NCI-H2081 (cell line): ENCODE measurements at regions not wholly inside any gene's neighbourhood (a gene's known extent, or its start where the extent isn't known, plus 50 kb on each side); places are given as distances from the start of the nearest gene placed in this dataset.

Experiments used
- DNase-seq, 2 experiments: peaks; one replicate each; lab custom pipeline; 2025; lab: John Stamatoyannopoulos, UW

DNA sequence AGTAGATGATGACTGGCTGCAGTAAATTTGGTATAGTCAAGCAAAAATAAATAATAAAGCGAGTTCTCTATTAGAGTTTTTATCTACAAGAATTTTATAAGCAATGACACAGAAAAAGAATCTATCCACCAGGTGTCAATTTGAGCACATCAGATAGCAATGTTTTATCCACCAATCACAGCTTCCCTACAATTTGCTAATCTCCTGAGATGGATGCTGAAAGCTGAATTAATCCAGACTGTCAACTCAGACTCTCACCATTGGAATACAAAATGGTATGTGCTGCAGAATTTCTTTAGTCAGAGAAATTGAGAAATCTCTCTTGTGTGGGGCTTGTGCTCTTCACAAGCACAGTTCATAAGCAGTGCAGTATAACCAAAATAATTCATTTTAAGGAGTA lies 888.9 kb upstream of the GHITM start:
- DNase-seq = no peak

DNA sequence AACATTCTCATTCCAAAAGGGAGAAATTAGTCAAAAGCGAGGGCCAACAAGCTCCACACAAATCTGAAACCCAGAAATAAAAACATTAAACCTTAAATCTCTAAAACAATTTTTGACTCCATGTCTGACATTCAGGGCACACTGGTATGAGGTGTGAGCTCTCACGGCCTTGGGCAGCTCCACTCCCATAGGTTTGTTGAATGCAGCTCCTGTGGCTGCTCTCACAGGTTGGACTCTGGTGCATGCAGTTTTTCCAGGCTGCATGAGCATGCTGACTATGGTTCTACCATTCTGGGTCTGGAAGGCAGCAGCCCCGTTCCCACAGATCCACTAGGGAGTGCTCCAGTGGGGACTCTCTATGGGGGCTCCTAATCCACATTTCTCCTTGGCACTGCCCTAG lies 887.1 kb upstream of the GHITM start:
- DNase-seq = no peak

DNA sequence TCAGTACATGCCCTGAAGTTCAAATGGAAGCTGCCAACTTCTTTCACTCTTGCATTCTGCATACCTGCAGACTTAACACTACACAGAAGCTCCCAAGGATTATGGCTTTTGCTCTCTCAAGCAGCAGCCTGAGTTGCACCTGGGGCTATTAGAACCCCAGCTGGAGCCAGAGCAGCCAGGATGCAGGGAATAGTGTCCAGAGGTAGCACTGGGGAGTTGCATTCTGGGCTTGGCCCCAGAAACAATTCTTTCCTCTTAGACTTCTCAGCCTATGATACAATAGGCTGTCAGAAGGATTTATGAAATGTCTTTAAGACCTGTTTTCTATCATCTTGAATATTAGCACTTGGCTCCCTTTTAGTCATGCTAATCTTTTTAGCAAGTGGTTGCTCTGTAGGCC lies 886.7 kb upstream of the GHITM start:
- no peak for DNase-seq

DNA sequence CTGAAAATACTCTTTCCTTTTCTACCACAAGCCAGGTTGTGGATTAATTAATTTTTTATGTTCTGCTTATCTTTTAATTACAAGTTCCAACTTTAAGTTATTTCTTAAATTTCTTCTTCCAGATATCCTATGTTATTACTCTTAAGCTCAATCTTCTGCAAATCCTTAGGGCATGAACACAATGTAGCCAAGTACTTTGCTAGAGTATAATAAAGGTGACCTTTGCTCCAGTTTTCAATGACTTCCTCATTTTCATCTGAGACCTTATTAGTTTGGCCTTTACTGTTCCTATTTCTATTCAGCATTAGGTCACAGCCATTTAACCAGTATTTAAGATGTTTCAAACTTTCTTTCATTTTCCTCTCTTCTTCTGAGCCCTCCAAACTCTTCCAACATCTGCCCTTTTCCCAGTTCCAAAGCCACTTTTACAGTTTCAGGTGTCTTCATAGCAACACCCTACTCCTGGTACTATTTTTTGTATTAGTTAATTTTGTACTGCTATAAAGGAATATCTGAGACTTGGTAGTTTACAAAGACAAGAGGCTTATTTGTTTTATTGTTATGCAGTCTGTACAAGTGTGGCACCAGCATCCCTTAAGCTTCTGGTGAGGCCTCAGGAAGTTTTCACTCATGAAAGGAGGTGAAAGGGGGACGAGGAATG lies 886.2 kb upstream of the GHITM start:
- no peak for DNase-seq

DNA sequence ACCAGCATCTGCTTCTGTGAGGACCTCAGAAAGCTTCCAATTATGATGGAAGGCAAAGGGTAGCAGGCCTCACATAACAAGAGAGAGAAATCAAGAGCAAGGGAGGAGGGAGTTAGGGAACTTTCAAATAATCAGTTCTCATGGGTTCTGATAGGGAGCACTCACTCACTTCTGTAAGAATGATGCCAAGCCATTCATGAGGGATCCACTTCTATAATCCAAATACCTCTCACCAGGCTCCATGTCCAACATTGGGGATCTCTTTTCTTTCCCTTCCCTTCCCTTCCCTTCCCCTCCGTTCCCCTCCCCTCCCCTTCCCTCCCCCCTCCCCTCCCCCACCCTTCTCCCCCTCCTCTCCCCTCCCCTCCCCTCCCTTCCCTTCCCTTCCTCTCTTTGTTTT lies 884.6 kb upstream of the GHITM start:
- no peak for DNase-seq

DNA sequence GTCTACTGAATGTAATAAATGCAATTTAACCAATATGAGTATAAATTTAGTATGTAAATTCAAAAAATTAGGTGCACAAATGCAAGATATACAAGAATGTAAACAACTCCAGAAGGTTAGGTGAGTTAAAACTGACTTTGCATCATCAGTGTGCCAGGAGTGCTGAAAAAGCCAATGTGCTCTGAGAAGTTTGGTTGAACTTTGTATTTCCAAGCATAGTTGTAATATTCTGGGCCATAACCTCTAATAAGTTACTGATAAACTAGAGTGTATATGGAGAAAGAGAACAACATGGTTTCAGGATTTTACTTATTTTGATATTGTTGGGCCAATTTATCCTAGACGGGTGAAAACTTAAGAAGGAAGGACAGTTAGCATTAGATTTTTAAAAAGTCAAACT lies 876.9 kb upstream of the GHITM start:
- DNase-seq = no peak

DNA sequence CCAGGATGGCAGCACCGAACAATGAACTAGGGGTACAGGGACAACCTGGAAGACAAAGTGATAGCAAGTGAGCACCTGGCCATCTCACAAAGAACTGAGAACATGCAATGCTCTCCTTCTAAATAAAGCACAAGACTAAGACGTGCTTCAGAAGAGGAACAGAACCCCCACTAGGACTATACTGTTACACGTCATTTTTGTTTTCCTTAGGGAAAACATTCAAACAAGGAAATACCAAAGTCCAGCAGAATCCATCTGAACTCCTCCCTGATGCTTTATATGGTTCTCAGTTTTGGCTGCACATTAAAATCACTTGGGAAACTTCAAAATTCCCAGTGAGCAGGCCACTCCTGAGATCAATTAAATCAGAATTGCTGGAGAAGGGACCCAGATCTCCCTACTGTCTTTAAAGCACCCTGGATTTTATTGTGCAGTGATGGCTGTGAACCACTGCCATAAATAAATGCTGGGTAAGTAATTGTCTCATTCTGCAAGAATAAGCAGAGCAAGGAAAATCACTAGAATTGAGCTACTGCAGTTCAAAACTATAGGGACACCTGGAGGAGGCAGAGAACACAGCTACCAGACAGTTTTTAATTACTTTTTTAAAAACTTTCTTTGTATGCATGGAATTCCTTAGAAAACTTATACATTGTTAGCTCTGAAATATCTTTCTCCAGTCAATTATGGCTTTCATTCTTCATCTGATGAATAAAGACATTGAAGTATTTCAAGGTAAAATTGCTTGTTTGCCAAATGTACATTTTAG lies 866.5 kb upstream of the GHITM start:
- no peak for DNase-seq

DNA sequence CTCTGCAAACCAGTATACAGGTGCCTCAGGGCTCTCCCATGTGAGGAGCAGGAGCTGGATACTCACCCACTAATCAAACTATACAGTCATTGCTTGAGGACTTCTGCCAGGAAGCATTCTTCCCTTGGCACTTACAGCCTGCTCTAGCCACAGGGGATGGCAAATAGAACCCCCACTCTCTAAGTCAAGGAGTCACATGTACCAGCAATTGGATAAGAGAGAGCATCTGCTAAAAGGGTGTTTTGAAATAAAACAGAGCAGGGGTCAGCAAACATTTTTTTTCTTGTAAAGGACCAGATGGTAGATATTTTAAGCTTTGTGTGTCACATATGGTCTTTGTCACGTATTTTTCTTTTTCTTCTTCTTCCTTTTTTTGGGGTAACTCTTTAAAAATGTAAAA lies 865.2 kb upstream of the GHITM start:
- DNase-seq = peak; percentile 14 to 63

DNA sequence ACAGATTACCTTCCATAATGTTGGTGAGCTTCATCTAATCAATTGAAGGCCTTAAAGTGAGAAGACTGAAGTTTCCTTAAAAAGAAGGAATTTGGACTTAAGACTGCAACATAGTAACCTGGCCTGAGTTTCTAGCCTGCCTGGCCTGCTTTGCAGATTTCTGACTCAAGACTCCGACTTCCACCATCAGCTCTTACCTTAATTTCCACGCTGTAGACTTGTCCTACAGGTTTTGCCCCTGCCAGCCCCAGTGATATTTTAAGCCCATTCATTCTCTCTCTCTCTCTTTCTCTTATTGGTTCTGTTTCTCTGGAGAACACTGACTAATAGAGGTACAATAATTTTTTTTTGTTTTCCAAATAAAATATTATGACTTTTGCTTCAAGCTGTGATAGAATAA lies 862.3 kb upstream of the GHITM start:
- no peak for DNase-seq

DNA sequence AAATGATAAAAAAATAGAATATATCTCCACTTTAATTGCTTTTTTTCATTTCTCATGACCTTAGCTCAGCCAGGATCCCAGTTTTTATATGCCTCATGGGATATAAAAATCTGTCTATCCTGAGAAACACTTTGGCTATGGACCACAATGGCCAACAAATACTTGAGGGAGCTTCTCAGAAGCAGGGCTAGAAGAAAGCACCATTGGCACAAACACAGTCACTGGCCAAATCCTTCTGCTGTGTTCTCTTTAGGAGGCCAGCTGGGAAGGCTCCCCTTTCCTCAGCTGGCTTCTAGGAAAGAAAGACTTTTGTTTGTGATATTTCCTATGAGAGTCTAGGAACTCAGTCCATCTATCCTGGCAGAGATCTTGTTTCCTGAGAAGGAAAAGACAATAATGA lies 856.2 kb upstream of the GHITM start:
- no peak for DNase-seq

DNA sequence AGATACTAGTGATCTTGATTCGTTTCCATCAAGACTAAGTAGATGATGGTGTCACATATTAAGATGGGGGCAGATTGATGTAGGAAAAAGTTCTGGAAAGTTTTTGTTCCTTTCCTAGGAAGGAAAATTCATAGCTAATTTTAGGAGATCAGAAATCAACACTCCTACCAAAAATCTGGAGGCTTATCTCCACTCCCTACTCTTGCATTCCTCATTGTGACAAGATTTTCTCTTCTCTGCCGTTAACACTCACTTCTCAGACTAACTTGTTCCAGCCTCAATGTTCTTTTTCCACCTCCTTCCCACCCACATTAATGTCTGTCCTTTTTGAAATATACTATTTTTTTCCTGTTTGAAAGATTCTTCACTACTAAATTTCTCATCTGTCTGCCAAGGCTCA lies 851.9 kb upstream of the GHITM start:
- DNase-seq = no peak

DNA sequence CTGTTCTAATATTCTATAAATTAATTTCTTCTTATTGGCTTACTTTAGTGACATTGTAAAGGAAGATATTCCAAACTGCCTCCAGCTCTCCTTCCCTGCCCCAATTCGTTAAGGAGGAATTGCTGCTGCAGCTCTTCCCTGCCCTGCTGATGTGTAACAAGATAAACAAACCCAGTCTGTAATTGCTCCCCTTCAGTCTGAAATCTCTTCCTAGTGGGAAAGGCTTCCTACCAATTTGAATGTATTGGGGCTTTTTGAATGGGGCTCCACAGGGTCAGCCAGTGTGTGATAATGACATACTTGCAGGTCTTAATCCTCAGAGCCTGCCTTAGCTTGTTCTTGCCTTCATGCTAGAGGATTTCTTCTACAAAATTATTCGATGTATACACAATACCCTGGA lies 849.9 kb upstream of the GHITM start:
- peak in 1 of 2 experiments; percentile 8 for DNase-seq

DNA sequence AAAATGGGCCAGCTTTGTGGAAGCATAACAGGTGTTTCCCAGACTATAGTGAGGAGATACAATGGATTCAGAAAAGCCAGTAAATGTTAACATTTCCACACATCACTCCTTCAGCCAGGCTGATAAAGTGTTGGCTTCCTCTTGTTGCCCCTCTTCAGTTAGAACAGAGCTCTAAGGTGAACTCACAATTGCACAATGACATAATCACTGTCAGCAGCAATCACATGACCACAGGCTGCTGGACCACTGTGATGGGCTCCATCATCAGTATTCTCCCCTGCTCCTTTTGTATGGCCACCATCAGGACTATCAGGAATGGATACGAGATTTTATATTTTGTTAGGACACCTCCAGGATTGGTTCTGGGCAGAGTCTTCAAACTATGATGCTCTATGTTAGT lies 849.4 kb upstream of the GHITM start:
- DNase-seq = no peak

DNA sequence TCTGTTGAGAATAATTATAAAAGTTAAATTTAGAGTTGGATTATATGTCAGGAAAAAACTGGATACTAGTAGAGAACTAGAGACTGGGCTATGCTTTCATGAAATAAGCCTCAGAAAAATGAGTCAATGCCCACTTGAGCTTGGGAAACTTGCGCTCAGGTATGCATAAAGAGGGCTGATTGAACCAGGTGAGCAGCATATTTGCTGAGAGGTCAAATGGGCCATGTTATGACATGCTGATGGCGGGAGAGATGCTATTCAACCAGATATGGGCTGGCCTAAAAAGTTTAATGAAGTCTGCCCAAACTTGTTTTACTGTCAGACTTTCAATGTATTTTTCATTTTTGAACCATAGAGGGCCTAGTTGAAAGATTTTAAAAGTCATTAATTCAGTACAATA lies 837.6 kb upstream of the GHITM start:
- no peak for DNase-seq

DNA sequence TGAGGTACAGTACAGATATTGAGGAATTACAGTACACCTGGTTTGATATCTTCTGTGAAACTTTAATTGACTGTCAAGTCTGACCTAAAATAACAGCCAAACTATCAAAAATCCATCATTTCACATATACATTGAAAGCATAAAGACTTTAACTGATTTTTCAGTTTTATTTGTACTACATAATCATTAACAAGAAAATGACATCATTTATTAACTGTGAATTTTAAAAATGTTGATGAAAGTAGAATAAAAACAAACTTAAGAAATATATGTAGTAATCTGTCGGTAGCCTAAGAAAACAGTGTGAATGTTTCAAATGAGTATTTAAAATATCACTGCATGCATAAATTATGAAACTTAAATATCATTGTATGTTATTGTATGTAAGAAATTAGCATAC lies 836.7 kb upstream of the GHITM start:
- no peak for DNase-seq

DNA sequence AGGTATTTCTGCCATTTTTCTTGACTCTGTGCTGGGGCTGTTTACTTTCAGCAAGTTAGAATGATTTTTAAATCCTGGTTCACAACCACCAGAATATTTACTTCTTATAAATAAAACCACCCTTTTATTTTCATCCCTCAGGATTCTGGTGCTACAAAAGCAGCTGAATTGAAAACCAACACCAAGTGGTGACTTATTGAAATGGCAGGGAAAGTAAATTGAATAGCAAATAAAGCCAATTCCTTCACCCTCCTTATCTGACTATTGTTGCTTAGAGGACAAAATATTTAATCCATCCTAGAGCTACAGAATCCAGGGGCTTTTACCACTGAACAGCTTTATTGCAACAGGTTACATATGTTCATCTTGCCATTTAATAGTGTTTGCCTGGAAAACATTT lies 828.6 kb upstream of the GHITM start:
- DNase-seq = no peak

DNA sequence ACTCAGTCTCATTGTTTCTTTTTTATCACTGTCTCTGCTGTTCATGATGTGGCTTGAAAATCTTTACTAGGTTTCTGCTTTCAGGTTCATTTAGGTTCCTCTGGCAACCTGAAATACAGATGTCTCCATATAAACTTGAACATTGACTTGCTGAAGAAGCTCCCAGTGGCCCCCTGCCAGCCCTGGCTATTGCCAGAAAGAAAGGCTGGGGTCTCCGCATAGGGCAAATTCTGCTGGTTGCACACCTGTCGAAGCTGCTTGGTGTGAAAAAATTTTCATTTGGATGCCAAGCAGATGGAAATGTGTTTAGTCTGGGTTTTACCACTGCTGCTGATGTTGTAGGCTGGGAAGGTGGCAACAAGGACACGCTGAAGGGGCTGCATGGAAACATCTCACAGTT lies 826.7 kb upstream of the GHITM start:
- no peak for DNase-seq

DNA sequence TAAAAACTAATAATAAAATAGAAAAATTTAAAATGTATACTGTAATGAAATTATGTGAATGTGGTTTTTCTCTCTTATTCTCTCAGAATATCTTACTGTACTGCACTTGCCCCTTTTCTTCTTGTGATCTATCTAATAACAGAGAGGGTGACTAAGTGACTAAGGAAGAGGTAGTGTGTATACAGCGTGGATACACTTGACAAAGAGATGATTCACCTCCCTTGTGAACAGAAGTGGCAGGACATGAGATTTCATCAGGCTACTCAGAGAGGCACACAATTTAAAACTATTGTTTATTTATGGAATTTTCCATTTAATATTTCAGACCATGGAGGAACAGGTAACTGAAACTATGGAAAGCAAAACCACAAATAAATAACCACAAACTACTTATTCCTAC lies 806.6 kb upstream of the GHITM start:
- DNase-seq = no peak

DNA sequence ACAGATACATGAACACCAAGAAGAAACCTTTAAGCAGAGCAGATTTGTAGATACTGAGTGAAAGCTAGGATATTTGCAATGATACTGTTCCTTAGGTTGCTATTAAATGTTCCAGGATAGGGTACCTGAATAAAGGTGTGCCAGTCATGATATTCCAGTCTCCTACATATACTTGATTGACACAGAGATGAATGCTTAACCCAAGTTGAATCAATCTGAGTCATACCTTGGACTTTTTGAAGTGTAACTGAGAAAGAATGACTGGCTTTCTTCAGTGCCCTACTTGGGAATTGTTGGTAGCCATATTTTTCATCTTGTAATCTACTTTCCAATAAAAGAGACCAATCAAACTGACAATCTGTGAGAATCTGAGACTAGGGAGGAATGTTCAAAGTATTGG lies 805.7 kb upstream of the GHITM start:
- no peak for DNase-seq

DNA sequence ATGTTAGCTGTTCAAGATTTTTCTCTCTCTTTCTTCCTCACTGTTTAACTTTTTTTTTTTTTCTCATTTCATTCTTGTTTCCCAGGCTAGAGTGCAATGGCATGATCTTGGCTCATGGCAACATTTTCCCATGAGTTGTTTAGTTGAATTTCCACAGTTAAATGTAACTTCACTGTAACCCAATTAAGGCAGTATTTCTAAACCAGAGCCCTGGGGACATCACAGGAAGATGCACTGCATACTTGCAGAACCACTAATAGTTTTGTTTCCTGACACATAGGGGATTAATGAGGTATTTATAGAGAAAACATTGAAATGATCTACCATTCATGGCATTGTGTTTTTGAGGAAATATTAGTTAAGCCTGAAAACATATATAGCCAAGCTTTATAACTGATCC lies 795.6 kb upstream of the GHITM start:
- DNase-seq = no peak

DNA sequence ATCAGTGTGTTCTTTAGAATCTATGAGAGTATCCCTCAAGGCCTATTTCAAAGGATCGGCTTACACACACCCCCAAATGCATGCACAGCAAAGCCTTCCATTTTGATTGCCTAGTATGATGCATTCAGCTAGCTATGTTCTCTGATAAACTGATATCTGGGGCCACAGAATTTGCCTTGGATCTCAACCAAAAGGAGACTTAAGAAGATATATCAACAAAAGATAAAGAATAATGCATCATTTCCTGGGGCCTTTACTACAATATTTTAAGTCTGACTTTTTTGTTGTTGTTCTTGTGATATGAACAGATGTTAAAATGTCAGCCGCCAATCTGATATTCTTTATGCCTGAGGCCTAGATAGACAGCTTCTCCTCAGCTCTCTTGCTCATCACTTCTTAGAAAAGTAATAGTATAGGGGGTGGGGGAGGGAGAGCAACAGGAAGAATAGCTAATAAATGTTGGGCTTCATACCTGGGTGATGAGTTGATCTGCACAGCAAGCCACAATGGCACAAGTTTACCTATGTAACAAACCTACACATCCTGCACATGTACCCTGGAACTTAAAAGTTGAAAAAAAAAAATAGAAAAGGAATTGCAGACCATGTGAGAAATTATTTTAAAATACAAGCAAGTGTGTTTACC lies 792.9 kb upstream of the GHITM start:
- DNase-seq = no peak

DNA sequence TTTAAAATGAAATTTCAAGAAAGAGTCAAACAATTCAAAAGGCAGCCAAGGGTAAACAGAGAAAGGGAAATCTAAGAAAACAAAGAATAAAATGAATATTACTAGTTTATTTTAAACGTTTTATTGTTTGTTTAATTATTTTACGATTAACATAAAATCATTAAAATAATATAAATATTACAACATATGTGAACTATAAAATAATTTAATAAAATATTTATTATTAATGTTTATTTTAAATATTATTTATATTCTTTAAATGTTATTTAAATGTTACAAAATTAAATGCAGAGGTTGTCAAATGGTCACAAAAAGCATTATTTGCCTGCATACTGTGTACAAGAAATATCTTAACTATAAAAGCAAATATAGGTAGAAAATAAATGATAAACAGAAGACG lies 786.7 kb upstream of the GHITM start:
- no peak for DNase-seq

DNA sequence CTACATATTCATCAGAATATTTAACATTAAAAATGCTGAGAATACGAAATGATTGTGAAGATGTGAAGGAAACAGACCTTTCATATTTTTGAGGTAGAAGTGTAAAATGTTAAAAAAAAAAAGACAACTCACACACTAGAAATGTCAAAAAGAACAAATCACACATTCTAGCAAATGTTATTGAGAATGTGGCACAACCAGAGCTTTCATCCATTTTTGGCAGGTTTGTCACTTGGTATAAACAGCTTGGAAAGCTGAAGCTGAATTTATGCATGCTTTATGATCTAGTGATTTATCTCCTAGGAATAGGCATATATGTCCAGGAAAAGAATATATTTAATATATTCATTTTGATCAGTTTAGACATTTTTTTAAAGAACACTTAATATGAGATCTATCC lies 784.9 kb upstream of the GHITM start:
- no peak for DNase-seq

DNA sequence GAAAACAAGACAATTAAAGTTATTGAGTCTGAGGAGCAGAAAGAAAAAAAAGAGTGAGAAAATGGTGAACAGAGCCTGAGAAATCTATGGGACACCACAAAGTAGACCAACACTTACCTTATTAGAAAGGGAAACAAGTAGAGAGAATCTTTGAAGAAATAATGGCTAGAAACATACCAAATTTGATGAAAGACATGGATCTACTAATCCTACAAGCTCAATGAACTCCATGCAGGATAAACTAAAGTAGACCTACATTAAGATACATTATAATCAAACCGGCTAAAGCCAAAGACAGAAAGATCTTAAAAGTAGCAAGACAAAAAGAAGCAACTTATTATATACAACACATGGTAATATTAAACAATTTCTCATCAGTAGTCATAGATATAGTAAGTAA lies 782.3 kb upstream of the GHITM start:
- DNase-seq = no peak
